Activated CD8-positive, alpha-beta memory T cell treated with anti-CD3 and anti-CD28 coated beads for 48 hours (primary cell): ENCODE measurements at regions not wholly inside any gene's neighbourhood (a gene's known extent, or its start where the extent isn't known, plus 50 kb on each side); places are given as distances from the start of the nearest gene placed in this dataset.
"Not testable (repeated sequence)": the region's sequence is repeated elsewhere in the genome, so short reads cannot be mapped to it uniquely, and the experiment has no call there.

ENCODE experiments used
- DNase-seq, 3 experiments: peaks; one replicate each; pipeline ENCODE4 v3.0.0-alpha.2; 2020; ENCODE audit warnings: low read depth in 2 of 3, low spot score in 2 of 3

DNA sequence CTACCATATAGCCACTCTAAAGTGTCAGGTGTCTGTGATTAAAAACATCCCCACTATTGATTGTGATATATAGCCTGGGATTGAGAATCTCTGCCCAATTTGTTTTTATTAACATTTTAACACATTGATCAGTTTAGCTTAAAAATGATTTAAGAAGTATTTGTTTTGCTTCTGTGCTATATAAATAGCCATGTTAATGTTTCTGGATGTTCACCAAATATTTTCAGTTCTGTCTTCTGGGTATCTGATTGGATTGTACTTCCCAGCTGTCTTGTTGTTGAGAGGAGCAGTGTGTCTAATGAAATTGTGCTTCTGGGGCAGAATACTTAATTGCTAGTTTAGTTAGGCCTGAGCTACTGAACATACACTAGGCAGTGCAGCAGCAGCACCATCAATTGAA lies 126.6 kb upstream of the TUSC1 start:
- DNase-seq, result no peak

DNA sequence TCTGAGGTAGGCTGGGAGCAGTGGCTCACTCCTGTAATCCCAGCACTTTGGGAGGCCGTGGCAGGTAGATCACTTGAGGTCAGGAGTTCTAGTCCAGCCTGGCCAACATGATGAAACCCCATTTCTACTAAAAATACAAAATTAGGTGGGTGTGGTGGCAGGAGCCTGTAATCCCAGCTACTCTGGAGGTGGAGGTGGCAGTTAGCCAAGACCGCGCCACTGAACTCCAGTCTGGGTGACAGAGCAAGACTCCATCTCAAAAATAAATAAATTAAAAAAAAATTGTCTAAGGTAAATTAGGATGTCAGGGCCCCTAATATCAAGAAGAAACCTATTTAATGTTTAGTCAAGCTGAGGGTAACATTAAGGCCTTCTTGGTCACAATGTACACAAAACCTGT lies 123.7 kb upstream of the TUSC1 start:
- not testable (repeated sequence) for DNase-seq

- DNase-seq, result no peak
Measured at GRCh38 chr9:25773805-25774204, 95.6 kb upstream of the TUSC1 start.

DNA sequence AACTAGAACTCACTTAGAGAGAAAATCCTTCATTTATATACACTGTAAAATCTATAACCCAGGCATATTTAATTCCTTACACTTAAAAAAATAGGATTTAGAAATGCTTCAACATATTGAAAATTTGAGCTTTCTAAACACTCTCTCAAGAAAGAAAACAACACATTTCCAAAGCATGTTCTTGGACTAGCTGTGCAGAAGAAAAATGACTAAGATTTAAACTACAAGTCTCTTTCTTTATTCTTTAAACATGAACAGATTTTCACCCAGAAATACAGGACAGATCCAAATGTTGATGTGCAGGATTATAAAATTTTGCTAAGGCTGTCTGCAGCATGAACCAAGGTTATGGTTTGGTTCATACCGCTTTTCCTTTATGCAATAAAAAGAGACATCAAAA lies 77.7 kb upstream of the TUSC1 start:
- DNase-seq, result no peak

DNA sequence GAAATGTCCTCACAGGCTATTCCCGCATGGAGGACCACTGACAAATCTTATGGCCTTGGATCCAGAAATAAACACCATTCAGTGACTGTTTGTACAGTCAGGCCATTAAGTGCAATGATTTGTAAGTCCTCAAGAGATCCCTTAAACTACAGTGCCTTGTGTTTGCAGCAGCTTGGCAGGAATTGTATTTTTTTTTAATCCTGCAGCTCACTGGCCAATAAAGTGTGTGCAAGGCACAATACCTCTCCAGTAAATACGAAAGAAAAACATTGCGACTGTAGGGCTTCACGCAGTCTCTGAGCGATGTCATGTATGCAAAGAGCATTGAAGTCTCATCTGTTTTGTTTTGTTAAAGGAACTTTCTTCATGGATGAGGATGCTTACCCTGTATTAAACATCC lies 74.2 kb upstream of the TUSC1 start:
- no peak for DNase-seq

GRCh38 chr9:25742256-25742655 lies 64.0 kb upstream of the TUSC1 start:
- no peak for DNase-seq

- DNase-seq, result no peak
Measured at GRCh38 chr9:25733336-25733982, 55.2 kb upstream of the TUSC1 start.

GRCh38 chr9:25731895-25732794 lies 53.9 kb upstream of the TUSC1 start:
- DNase-seq, result not testable (repeated sequence)
